ENCODE measurements at regions not wholly inside any gene's neighbourhood (a gene's known extent, or its start where the extent isn't known, plus 50 kb on each side); places are given as distances from the start of the nearest gene placed in this dataset.
"Not testable (repeated sequence)": the region's sequence is repeated elsewhere in the genome, so short reads cannot be mapped to it uniquely, and the experiment has no call there.

DNA sequence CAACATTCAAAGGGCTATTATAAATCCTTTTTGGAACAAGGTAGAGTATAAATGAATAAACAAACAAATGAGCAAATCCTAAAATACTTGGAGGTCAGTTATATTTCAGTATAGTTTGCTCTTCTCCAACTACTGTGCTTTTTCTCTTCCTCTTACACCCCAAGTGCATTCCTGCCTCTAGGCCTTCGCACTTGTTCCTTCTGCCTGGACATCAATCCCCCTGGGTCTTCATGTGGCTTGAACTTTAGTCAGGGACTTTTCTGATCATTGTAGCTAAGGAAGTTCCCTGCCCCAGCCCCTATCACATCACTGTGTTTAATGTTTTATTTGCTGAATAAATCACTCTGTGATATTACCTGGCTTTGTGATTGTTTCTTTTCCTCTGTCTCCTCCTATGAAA lies 418.2 kb upstream of the HNRNPA3 start:
- no peak for DNase-seq (ENCODE audit: low read depth)

DNA sequence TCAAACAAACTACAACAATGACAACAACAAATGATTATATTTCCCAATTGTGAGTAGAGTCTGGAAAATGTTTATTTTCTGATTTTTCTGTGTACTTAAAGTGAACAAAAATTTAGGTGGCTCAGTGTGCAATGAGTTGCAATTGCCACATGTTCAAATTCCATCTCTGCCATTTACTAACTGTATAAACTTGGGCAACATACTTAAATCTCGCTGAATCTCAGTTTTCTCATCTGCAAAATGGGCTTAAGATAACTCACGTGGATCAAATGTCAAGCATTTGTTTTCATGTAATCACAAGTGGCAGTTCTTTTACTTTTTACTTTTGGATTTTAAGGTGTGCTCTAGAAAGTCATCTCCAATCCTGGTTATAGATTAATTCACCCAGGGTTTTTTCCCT lies 416.8 kb upstream of the HNRNPA3 start:
- DNase-seq (ENCODE audit: low read depth) = no peak

DNA sequence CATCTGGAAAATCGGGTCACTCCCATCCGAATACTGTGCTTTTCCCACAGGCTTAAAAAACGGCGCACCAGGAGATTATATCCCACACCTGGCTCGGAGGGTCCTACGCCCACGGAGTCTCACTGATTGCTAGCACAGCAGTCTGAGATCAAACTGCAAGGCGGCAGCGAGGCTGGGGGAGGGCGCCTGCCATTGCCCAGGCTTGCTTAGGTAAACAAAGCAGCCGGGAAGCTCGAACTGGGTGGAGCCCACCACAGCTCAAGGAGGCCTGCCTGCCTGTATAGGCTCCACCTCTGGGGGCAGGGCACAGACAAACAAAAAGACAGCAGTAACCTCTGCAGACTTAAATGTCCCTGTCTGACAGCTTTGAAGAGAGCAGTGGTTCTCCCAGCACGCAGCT lies 415.9 kb upstream of the HNRNPA3 start:
- not testable (repeated sequence) for DNase-seq (ENCODE audit: low read depth)

DNA sequence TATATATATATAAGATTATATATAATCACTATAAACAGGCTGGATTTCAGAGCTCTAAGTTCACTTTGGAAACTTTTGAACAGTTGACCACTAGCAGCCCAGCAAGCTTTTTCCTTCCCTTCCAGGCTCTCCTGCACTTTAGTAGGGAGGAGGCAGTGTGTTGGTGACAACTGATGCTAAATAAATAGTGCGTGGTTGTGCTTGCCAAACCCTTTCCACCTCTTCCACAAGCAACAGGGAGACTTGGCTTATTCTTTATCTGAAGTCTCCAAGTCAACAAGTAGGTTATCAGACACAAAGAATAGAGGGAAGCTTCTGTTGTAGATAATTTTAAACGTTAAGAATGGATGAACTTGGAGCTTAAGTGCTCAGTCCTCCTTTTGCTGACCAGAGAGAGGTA lies 408.2 kb upstream of the HNRNPA3 start:
- no peak for DNase-seq (ENCODE audit: low read depth)

DNA sequence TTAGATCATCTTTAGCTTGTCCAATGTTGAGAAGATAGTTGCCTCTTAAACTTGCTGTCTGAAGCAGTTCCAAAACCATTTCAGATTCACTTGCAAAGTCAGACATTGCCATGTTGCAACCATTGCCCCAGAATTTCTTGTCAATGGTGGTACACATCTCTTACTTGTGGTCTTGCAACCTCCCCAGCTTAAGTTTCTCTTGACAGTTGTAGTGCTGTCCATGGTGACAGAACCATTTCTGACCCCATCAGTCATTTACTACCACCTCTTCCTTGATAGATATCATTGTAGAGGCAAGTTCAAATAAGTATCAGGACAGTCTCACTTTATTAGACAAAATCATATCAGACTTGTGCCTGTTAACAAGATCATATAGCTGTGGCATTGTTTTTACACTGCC lies 407.2 kb upstream of the HNRNPA3 start:
- no peak for DNase-seq (ENCODE audit: low read depth)

DNA sequence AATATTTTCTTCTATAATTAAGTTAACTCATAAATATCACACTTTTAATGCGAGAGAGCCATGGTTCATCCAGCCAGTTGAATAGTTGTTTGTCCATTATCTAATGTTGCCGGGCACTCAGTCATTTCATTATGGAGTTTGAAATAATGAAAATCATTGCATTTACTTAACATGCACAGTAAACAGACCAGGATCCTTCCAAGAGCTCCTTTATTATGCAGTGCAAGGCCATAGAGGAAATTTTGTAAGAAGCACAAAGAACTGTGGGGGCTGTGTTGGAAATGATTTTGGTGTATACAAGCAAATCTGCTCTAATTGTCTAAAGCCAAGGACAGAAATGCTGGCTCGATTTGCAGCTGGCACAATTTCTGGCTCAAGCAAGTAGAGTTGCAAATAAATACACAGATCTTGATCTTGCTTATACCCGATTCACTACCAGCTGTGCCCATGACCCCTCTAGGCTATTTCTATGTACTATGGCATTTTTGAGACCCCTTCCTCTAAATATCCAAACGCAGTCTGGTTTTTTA lies 400.3 kb upstream of the HNRNPA3 start:
- DNase-seq (ENCODE audit: low read depth) = no peak

DNA sequence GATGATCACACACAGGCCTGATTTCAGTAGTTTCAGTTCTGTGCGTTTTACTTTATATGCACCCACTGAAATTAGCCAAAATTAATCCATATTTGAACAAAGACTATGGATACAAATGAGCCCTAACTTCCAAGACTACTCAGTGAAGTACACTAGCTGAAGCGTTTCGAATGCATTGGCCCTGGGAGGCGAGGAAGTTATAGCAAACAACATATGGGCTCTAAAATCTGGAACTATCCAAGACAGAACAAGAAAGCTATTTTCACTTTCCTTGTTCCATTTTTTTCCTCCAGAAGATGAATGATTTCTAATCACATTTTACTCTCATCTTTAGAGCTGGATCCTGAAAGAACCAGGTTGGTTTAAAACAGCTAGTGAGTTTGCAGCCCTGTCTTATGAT lies 399.4 kb upstream of the HNRNPA3 start:
- DNase-seq (ENCODE audit: low read depth) = no peak

GRCh38 chr2:176813621-176814049 lies 399.0 kb upstream of the HNRNPA3 start:
- DNase-seq (ENCODE audit: low read depth) = no peak

DNA sequence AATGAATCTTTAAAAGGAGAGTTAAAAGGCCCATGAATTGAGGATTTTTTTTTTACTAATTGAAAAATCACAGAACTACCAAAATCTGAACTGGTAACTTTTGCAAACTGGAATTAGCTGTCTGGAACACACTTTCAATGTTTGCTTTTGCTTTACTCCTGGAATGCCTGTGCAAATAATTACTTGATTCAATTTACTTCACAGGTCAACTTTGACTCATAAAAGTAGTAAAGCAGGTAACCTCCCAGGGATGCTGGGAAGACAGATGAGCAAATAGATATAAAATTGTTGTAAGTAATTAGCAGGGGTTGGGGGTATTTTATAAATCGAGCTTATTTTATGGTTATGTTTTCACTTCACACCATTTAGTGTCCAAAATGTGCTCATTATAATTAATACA lies 398.3 kb upstream of the HNRNPA3 start:
- DNase-seq (ENCODE audit: low read depth) = no peak

DNA sequence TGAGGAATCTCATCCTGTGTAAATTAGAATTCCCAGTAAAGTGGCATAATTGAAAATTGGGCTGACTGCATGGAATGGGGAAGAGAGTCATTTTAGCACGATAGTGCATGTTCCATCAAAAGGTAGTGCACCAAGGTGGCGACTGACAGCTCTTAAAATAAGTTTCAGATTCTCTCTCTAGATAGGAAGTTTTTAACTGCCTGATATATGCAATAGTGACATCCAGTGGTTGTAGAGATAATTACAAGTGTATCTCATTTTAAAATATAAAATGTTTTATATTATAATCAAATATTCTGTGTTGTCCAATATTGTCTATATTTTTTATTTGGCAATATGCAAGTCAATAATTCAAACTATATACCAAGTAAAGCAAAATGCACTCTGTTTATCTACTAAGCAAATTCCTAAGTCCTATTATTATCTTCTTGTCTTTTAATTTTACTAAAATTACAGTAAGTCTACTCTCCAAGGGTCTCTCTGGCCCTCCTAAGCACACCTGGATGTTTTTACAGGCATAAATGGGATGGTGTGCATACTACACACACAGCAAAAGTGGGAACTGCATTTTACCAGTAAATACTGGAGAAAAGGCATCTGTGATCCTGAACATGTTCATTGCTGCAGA lies 397.7 kb upstream of the HNRNPA3 start:
- no peak for DNase-seq (ENCODE audit: low read depth)

DNA sequence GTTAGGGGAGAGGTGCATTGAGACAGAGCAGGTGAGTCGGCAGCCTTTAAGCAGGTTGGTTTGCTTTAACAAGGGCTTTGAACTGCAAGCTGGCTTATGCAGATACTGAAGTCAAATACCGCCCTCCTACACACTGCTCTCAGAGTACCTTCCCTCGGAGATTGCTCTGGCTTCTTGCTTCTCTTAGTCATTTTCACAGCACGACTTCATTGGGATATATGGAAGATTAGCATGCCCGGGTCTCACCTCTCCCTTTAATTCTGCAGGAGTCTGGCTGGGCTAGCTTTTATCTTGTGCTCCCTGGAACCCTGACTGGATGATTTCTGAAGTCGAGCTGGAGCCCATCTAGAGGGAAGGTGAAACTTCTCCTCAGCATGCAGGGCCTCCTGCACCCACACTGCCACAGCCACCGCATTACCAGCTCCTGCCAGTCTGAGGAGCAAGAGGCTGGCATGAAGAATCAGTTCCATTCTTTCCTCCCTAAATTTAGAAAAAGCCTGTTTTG lies 395.5 kb upstream of the HNRNPA3 start:
- no peak for DNase-seq (ENCODE audit: low read depth)

- no peak for DNase-seq (ENCODE audit: low read depth)
Observed at GRCh38 chr2:176818076-176818475, 394.5 kb upstream of the HNRNPA3 start.

- no peak for DNase-seq (ENCODE audit: low read depth)
Observed at GRCh38 chr2:176818617-176819016, 394.0 kb upstream of the HNRNPA3 start.

DNA sequence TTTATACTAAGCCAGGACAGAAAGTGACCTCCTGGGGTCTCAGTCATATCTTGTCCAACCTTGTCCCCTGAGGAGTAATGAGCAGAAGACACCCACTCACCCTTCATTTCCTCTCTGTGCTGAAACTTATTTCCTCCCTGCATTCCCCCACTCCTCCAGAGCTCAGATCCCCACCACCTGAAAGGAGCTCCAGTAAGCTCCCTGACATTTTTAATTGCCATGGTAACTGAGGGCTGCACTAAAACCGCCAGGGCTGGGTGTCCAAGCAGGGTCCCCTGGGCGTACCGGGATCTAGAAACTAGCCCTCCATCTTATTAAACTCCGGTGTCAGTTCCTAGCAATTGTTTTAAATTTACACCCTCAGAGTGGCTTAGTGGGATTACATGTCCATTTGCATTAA lies 393.3 kb upstream of the HNRNPA3 start:
- DNase-seq (ENCODE audit: low read depth) = no peak

DNA sequence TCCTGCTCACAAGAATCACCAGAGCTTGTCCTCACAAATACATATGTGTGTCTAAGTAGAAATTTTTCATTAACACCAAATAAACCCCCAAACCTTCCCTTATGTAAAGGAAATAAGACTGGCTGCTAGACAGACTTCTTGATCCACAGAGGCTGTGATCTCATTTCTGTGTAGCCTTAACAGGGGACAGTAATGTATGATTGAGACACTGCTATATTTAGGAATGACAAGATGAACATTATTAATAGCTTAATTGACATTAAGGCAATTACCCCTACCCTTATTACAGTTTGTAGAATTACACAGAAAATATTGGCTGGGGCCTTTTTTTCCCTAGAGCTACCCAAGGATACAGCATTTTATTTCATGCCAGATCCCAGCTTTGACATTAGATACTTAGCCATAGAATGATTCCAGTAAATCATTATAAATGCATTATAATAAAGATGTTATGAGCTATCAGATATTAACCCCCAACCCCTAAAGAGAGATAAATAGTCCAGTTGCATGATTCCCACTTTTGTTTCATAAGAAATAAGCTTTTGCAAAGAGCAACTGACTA lies 392.1 kb upstream of the HNRNPA3 start:
- no peak for DNase-seq (ENCODE audit: low read depth)

GRCh38 chr2:176821350-176821749 lies 391.2 kb upstream of the HNRNPA3 start:
- no peak for DNase-seq (ENCODE audit: low read depth)

DNA sequence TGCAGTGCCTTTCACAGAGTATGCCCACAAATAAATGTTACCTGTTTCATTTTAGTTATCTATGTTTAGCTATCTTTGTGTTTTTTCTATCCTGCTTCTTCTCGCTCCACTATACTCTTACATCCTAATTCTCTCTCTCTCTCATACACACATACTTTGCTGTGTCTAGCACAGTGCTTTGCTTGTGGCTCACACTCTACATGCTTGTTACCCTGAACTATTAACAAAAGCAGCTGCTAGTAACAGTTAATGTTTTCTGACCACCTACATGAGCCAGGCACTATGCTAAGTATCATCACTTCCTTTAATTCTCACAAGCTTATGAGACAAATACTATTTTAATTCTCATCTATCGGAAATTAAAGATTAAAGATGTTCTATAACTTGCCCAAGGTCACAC lies 390.5 kb upstream of the HNRNPA3 start:
- DNase-seq (ENCODE audit: low read depth) = no peak

DNA sequence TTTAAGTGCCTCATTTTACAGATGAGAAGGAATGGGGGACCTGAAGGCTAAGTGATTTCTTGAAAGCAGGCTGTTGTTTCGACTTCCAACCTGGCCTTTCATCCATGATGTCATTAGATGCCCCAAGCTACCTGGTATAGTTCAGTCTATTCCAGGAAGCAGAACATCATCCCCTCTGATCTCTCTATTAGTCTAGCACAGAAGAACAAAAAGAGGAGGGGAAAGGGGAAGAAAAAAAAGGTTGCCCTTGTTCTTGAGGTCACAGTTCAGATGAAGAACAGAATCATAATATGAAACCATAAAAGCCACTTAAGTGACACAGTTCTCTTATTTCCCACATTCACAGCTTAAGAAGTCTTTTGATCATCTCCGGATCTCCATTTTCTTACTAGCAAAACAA lies 386.2 kb upstream of the HNRNPA3 start:
- DNase-seq (ENCODE audit: low read depth) = no peak

DNA sequence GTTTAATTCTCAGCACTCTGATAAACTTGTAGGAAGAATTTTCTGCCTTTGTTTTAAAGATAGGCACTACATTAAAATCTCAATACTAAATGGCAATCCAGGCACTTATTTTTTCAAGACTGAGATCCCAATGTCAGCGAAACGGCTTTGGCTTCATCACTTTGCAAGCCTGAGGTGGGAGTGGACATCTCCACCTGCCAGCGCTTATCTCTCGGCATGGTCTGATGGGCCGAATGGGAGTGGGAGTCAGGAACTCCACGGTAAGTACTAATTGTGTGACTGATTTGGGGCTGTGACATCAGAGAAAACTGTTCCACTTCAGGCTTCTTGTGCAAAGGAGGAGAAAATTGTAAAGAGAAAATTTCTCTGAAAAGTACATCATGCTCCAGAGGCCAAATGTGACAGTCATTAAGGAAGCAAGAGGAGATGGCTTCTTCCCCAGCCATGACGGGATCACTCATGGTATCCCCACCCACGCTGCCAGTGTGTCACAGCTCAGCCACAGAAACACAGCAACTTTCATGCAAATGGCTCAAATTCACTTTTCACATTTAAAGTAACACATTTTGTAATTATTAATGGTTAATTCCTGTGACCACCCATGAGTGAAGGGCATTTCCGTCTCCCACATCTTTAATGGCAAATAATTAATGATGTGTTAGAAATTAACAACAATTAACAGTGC lies 385.5 kb upstream of the HNRNPA3 start:
- no peak for DNase-seq (ENCODE audit: low read depth)

DNA sequence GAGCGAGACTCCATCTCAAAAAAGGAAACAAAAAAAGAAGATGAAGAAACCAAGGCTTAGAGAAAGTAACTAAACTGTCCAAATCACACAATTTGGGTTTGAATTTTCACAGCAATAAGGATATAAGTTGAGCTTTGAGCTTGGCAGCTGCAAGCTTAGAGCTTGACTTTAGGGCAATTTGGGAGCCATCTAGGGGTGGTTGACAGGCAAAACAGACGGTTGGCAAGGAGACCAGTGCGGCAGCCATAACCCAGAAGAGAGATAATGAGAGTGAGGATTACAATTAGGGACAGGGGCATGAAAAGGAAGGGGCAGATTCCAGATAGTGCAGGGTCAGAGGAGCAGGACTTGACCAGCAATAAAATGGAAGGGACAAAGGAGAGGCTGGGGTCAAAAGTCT lies 382.2 kb upstream of the HNRNPA3 start:
- no peak for DNase-seq (ENCODE audit: low read depth)

GRCh38 chr2:176832086-176832485 lies 380.5 kb upstream of the HNRNPA3 start:
- DNase-seq (ENCODE audit: low read depth) = no peak

GRCh38 chr2:176833671-176834070 lies 378.9 kb upstream of the HNRNPA3 start:
- no peak for DNase-seq (ENCODE audit: low read depth)

DNA sequence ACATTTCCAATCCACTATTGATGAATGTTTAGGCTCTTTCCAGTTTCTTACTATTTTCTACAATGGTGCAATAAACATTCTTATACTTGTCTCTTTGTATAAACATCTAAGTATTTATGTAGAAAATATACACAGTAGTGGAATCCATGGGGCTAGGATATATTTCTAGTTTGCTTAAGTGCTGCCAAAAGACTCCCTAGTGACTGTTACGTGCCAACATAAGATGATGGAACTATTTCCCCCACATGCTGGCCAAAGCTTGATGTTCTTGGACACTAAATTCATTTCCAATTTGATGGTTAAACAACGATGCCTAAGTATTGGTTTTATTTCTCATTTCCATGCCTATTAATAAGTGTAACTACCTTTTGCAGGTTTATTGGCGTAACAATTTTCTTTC lies 378.4 kb upstream of the HNRNPA3 start:
- no peak for DNase-seq (ENCODE audit: low read depth)
